H1 (cell line): ENCODE measurements at regions not wholly inside any gene's neighbourhood (a gene's known extent, or its start where the extent isn't known, plus 50 kb on each side); places are given as distances from the start of the nearest gene placed in this dataset.

ENCODE experiments used
- CHD7 ChIP-seq: fragments of 300-600 bp; sonication (generic); IDR thresholded peaks from 2 replicates; pipeline ENCODE4 v1.7.1; 2012; ENCODE audit warnings: low read length, moderate library complexity, mild to moderate bottlenecking, inconsistent platforms; ENCODE audit not compliant: insufficient replicate concordance
- GTF2F1 ChIP-seq: IDR thresholded peaks from 2 replicates; pipeline ENCODE4 v1.6.1; 2012; ENCODE audit warnings: low read depth, low read length, improper control_type of control experiment, borderline replicate concordance
- HDAC2 ChIP-seq, 2 experiments: fragments of 300-600 bp in 1 of 2; sonication (generic) in 1 of 2; IDR thresholded peaks; 2 replicates each; pipeline ENCODE4 v1.6.1; 2011 to 2012; ENCODE audit warnings: low read depth in 2 of 2, low read length in 2 of 2, mild to moderate bottlenecking in 2 of 2, moderate library complexity in 2 of 2, borderline replicate concordance in 1 of 2, inconsistent platforms in 1 of 2
- SUZ12 ChIP-seq: fragments of 200-600 bp; sonication (generic); IDR thresholded peaks from 2 replicates; pipeline ENCODE4 v1.6.1; 2012; ENCODE audit warnings: mild to moderate bottlenecking, inconsistent platforms, low read length, moderate library complexity, mixed read lengths

DNA sequence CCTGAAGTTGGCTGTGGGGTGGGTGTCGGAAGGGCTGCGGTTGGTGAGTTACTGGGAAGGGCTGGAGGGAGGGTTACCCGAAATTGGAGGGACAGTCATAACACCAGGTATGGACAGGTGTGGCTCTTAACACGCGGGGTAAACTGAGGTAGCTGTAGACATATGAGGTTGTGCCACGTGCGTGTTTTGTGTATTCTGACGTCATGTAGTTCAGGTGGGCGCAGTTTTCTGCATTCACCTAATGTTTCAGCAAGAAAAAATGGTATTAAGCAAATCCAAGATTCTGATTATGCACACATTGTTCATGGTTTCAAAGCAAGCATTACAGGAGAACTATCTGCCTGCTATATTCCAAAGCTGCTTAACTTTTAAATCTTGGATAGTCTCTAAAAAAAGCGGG is 83.5 kb upstream of the GPM6B start (continued):
- TF ChIP-seq CHD7 (no peak), SUZ12 (no peak), HDAC2 (IDR thresholded peaks at IDR 0.05; ENCODE audit: borderline replicate concordance in 1 of 2, low read depth in 2 of 2, low read length in 2 of 2) (no peak), GTF2F1 (no peak)
- TF ChIP-seq, all 59 proteins: peak for 0
